ENCODE measurements at regions not wholly inside any gene's neighbourhood (a gene's known extent, or its start where the extent isn't known, plus 50 kb on each side); places are given as distances from the start of the nearest gene placed in this dataset.

DNA sequence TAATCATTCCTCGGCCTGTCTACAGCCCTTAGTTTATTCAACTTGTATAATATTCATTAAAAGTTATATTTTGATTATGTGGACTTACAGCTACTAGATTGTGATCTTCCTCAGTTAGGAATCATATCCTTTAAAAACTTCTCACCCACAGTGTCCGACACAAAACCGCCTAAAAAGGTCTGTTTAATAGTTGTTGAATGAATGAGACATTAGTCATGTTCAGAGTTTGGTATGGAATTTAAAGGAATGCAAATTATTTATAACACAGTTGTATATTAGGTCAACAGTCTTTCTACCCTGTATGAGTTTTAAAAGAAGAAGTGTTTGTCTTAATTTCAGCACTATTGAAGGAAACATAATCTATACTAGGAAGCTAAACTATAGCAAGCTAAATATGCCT, 390.0 kb downstream of the ARL4A start:
- H3K27ac ChIP-seq (ENCODE audit: low read depth, low read length) = no peak overlapping the region
- no peaks in the 10 kb centered on the region for H3K36me3 ChIP-seq (ENCODE audit: control insufficient read depth in 1 of 2, insufficient read depth in 2 of 2, low read length in 2 of 2)
- H3K4me3 ChIP-seq (ENCODE audit: low read depth in 1 of 2, low read length in 2 of 2) = no peak overlapping the region
- no peaks in the 10 kb centered on the region for H3K9me3 ChIP-seq (ENCODE audit: control insufficient read depth in 1 of 2, low read length in 2 of 2)
- no peaks in the 10 kb centered on the region for H3K4me1 ChIP-seq (ENCODE audit: control insufficient read depth in 1 of 2, insufficient read depth in 2 of 2, low read length in 2 of 2)
- no peak overlapping the region for H3K9ac ChIP-seq (ENCODE audit: low read depth in 1 of 2, low read length in 2 of 2)
- H3K27me3 ChIP-seq (ENCODE audit: control insufficient read depth in 1 of 2, insufficient read depth in 2 of 2, low read length in 2 of 2) = no peaks in the 10 kb centered on the region

DNA sequence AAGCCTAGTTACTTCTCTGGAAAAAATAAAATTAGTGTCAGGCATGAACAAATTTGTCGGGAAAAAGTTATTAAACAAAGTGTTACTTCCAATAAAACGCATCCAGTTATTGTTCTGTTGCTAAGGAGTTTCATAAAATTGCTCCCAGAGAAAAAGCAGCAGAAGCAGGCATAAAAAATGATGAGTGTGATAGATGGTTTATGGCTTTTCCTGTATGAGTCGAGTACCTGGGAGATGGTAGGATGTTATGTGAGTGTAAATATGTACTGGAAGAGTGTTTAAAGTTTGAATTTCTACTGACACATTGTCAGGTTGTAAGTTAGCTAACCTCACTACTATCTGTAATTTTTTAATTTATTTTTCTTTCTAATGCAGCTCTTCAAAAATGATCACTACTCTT, 390.7 kb downstream of the ARL4A start:
- H3K9ac ChIP-seq (ENCODE audit: low read depth in 1 of 2, low read length in 2 of 2) = no peak overlapping the region
- no peak overlapping the region for H3K4me3 ChIP-seq (ENCODE audit: low read depth in 1 of 2, low read length in 2 of 2)
- no peaks in the 10 kb centered on the region for H3K27me3 ChIP-seq (ENCODE audit: control insufficient read depth in 1 of 2, insufficient read depth in 2 of 2, low read length in 2 of 2)
- H3K9me3 ChIP-seq (ENCODE audit: control insufficient read depth in 1 of 2, low read length in 2 of 2) = no peaks in the 10 kb centered on the region
- no peak overlapping the region for H3K27ac ChIP-seq (ENCODE audit: low read depth, low read length)
- no peaks in the 10 kb centered on the region for H3K4me1 ChIP-seq (ENCODE audit: control insufficient read depth in 1 of 2, insufficient read depth in 2 of 2, low read length in 2 of 2)
- H3K36me3 ChIP-seq (ENCODE audit: control insufficient read depth in 1 of 2, insufficient read depth in 2 of 2, low read length in 2 of 2) = no peaks in the 10 kb centered on the region

DNA sequence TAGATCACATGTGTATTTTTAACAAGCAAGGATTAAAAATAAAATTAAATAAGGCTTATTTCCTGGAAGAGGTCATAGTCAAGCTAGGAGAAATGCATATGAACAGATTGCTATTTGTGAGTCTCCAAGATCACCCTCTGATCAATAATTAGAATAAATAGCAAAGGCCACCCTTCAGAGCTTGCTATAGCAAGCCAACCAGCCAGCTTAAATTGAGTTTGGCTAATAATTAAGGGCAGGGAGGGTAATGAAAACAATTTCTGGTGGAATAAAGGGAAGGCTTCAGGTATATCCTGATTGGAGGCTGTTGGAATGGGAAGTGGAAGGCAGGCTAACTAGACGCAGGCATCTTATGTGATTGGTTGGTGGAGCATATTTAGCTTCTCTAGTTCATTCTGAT, 403.5 kb downstream of the ARL4A start:
- Histone ChIP-seq H3K9me3 (ENCODE audit: control insufficient read depth in 1 of 2, low read length in 2 of 2) (no peaks in the 10 kb centered on the region), H3K36me3 (ENCODE audit: control insufficient read depth in 1 of 2, insufficient read depth in 2 of 2, low read length in 2 of 2) (no peaks in the 10 kb centered on the region), H3K27me3 (ENCODE audit: control insufficient read depth in 1 of 2, insufficient read depth in 2 of 2, low read length in 2 of 2) (no peaks in the 10 kb centered on the region), H3K4me1 (ENCODE audit: control insufficient read depth in 1 of 2, insufficient read depth in 2 of 2, low read length in 2 of 2) (peaks cover 0 to 6% of the 10 kb centered on the region in 2 donors), H3K9ac (ENCODE audit: low read depth in 1 of 2, low read length in 2 of 2) (no peak overlapping the region), H3K27ac (ENCODE audit: low read depth, low read length) (no peak overlapping the region), H3K4me3 (ENCODE audit: low read depth in 1 of 2, low read length in 2 of 2) (no peak overlapping the region)

DNA sequence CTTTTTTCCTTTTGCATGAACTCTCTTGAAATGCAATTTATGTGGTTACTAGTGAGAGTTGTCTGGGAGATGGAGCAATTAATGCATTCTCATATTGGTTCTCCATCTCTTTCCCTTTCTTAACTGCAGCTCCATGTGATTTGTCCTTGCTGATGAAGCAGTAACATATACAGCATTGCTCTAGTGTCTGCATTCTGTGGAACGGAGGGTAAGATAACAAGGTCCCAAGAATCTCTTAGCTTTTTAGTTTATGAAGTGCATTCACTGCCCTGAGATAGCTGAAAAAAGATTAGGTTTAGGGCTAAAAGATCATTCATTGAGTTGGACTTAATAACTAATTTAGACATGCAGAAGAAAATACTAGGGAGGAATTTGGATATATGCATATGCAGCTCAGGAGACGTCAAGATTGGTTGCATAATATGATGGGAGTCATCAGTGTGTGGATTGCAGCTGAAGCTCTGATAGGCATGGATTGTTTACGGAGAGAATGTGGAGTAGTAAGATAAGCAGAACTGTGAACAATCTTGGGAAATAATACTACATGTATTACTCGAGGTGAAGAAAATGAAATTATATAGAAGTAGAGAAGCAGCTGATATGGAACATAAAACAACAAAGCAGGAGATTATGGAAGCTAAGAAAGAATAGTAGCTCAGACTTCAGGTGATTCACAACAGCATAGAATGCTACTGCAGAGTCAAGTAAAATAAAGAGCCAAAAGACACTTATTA, 404.7 kb downstream of the ARL4A start:
- Histone ChIP-seq H3K27me3 (ENCODE audit: control insufficient read depth in 1 of 2, insufficient read depth in 2 of 2, low read length in 2 of 2) (no peaks in the 10 kb centered on the region), H3K4me1 (ENCODE audit: control insufficient read depth in 1 of 2, insufficient read depth in 2 of 2, low read length in 2 of 2) (peaks cover 0 to 6% of the 10 kb centered on the region in 2 donors), H3K9ac (ENCODE audit: low read depth in 1 of 2, low read length in 2 of 2) (no peak overlapping the region), H3K36me3 (ENCODE audit: control insufficient read depth in 1 of 2, insufficient read depth in 2 of 2, low read length in 2 of 2) (no peaks in the 10 kb centered on the region), H3K27ac (ENCODE audit: low read depth, low read length) (no peak overlapping the region), H3K4me3 (ENCODE audit: low read depth in 1 of 2, low read length in 2 of 2) (no peak overlapping the region), H3K9me3 (ENCODE audit: control insufficient read depth in 1 of 2, low read length in 2 of 2) (no peaks in the 10 kb centered on the region)

DNA sequence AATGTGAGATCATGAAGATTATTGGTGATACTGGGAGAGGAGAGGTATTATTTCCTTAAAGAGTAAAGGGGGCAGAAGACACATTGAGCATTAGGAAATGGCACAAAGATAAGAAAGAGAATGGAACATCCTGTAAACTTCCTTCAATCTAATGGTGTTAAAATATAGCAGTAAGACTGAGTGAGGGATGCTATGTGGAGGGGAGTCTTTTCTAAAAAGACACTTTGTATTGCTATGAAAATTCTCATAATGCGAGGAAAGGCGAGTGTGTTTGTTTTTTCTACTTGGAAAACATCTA, 405.2 kb downstream of the ARL4A start:
- Histone ChIP-seq H3K9me3 (ENCODE audit: control insufficient read depth in 1 of 2, low read length in 2 of 2) (no peaks in the 10 kb centered on the region), H3K36me3 (ENCODE audit: control insufficient read depth in 1 of 2, insufficient read depth in 2 of 2, low read length in 2 of 2) (no peaks in the 10 kb centered on the region), H3K9ac (ENCODE audit: low read depth in 1 of 2, low read length in 2 of 2) (no peak overlapping the region), H3K27me3 (ENCODE audit: control insufficient read depth in 1 of 2, insufficient read depth in 2 of 2, low read length in 2 of 2) (no peaks in the 10 kb centered on the region), H3K4me3 (ENCODE audit: low read depth in 1 of 2, low read length in 2 of 2) (no peak overlapping the region), H3K4me1 (ENCODE audit: control insufficient read depth in 1 of 2, insufficient read depth in 2 of 2, low read length in 2 of 2) (peaks cover 0 to 6% of the 10 kb centered on the region in 2 donors), H3K27ac (ENCODE audit: low read depth, low read length) (no peak overlapping the region)

DNA sequence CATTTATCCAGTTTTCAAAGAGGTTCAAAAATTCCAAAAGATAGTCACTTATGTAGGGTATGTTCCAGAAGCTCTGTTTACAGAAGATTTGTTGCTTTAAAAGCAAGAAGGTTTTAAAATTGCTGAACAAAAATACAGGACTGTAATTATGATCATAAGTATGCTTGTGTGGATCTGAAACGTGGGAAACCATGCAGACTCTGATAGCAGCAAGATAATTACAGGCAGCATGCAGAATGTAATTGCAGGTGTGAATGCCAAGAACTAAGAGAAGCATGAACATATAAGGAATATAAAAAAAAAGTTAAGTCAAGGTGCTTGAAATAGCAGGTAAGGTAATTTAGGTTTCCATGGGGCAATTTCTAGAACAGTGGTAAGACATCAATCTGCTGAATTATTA, 405.7 kb downstream of the ARL4A start:
- Histone ChIP-seq H3K27me3 (ENCODE audit: control insufficient read depth in 1 of 2, insufficient read depth in 2 of 2, low read length in 2 of 2) (no peaks in the 10 kb centered on the region), H3K36me3 (ENCODE audit: control insufficient read depth in 1 of 2, insufficient read depth in 2 of 2, low read length in 2 of 2) (no peaks in the 10 kb centered on the region), H3K4me1 (ENCODE audit: control insufficient read depth in 1 of 2, insufficient read depth in 2 of 2, low read length in 2 of 2) (peaks cover 0 to 6% of the 10 kb centered on the region in 2 donors)

DNA sequence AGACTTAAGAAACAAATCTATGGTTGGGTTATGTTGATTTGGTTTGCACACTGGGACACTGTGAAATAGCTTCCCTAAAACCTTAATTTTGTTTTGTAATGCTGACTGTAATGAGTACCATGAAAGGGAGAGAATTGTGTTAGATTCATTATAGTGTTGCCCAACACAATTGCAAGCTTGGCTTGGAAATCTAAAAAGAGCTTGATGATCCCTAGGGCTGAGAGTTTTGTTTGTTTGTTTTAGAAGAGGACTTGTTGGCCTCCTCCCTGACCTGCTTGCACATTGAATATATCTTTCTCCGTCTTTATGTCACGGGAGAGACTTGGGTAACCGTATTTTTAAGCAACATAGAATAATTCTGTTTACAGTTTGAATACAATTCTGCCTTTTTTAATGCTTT, 410.1 kb downstream of the ARL4A start:
- H3K27me3 ChIP-seq (ENCODE audit: control insufficient read depth in 1 of 2, insufficient read depth in 2 of 2, low read length in 2 of 2) = no peaks in the 10 kb centered on the region
- H3K4me1 ChIP-seq (ENCODE audit: control insufficient read depth in 1 of 2, insufficient read depth in 2 of 2, low read length in 2 of 2) = peaks cover 0 to 6% of the 10 kb centered on the region in 2 donors
- H3K9ac ChIP-seq (ENCODE audit: low read depth in 1 of 2, low read length in 2 of 2) = no peak overlapping the region
- no peaks in the 10 kb centered on the region for H3K9me3 ChIP-seq (ENCODE audit: control insufficient read depth in 1 of 2, low read length in 2 of 2)
- H3K4me3 ChIP-seq (ENCODE audit: low read depth in 1 of 2, low read length in 2 of 2) = no peak overlapping the region
- no peak overlapping the region for H3K27ac ChIP-seq (ENCODE audit: low read depth, low read length)
- H3K36me3 ChIP-seq (ENCODE audit: control insufficient read depth in 1 of 2, insufficient read depth in 2 of 2, low read length in 2 of 2) = no peaks in the 10 kb centered on the region

More for the DNA sequence above, 405.7 kb downstream of the ARL4A start:
- Histone ChIP-seq H3K27ac (ENCODE audit: low read depth, low read length) (no peak overlapping the region), H3K9me3 (ENCODE audit: control insufficient read depth in 1 of 2, low read length in 2 of 2) (no peaks in the 10 kb centered on the region), H3K4me3 (ENCODE audit: low read depth in 1 of 2, low read length in 2 of 2) (no peak overlapping the region), H3K9ac (ENCODE audit: low read depth in 1 of 2, low read length in 2 of 2) (no peak overlapping the region)

DNA sequence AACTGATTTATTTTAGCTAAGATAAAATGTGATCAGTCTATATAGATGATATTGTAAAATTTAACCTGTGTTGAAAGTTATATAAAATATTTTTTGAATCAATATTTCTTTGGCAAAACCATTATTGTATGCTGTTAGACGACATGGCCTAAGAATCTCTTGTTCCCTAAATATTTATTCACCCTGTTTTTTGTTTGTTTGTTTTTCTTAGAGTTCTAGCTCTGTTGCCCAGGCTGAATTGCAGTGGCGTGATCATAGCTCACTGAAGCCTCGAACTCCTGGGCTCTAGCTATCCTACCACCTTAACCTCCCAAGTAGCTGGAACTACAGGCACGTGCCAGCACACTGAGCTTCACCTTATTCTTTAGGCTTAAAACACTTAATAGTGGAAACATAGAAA, 410.7 kb downstream of the ARL4A start:
- Histone ChIP-seq H3K27ac (ENCODE audit: low read depth, low read length) (no peak overlapping the region), H3K27me3 (ENCODE audit: control insufficient read depth in 1 of 2, insufficient read depth in 2 of 2, low read length in 2 of 2) (no peaks in the 10 kb centered on the region), H3K9ac (ENCODE audit: low read depth in 1 of 2, low read length in 2 of 2) (no peak overlapping the region), H3K9me3 (ENCODE audit: control insufficient read depth in 1 of 2, low read length in 2 of 2) (no peaks in the 10 kb centered on the region), H3K36me3 (ENCODE audit: control insufficient read depth in 1 of 2, insufficient read depth in 2 of 2, low read length in 2 of 2) (no peaks in the 10 kb centered on the region), H3K4me3 (ENCODE audit: low read depth in 1 of 2, low read length in 2 of 2) (no peak overlapping the region), H3K4me1 (ENCODE audit: control insufficient read depth in 1 of 2, insufficient read depth in 2 of 2, low read length in 2 of 2) (peaks cover 0 to under 1% of the 10 kb centered on the region in 2 donors)

DNA sequence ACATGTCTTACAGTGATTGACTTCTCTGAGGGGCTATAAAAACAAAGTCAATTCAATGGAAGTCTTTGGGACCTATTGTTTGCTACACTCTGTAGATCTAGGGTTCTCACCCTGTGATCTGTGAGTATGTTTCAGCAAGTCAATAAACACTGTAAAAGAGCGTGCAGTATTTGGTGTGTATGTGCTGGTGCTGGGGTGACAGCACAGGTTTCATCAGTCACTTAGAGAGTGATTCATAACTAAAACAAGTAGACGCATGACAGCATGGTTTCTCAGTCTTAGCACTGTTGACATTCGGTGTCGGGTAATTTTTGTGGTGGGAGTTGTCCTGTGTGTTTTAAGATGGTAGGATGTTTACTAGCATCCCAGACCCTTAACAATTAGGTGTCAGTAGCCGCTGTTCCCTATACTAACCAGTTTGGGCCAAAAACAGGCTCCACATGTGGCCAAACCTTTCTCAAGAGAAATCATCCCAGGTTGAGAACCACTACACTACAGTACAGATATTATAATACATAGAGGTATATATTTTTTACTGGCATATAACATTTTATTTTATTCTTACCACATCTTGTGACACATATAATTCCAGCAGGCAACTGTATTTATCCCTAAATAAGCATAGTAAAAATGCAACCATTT, 411.8 kb downstream of the ARL4A start:
- no peak overlapping the region for H3K4me3 ChIP-seq (ENCODE audit: low read depth in 1 of 2, low read length in 2 of 2)
- H3K36me3 ChIP-seq (ENCODE audit: control insufficient read depth in 1 of 2, insufficient read depth in 2 of 2, low read length in 2 of 2) = no peaks in the 10 kb centered on the region
- no peaks in the 10 kb centered on the region for H3K9me3 ChIP-seq (ENCODE audit: control insufficient read depth in 1 of 2, low read length in 2 of 2)
- no peaks in the 10 kb centered on the region for H3K27me3 ChIP-seq (ENCODE audit: control insufficient read depth in 1 of 2, insufficient read depth in 2 of 2, low read length in 2 of 2)
- H3K9ac ChIP-seq (ENCODE audit: low read depth in 1 of 2, low read length in 2 of 2) = no peak overlapping the region
- no peaks in the 10 kb centered on the region for H3K4me1 ChIP-seq (ENCODE audit: control insufficient read depth in 1 of 2, insufficient read depth in 2 of 2, low read length in 2 of 2)
- H3K27ac ChIP-seq (ENCODE audit: low read depth, low read length) = no peak overlapping the region

DNA sequence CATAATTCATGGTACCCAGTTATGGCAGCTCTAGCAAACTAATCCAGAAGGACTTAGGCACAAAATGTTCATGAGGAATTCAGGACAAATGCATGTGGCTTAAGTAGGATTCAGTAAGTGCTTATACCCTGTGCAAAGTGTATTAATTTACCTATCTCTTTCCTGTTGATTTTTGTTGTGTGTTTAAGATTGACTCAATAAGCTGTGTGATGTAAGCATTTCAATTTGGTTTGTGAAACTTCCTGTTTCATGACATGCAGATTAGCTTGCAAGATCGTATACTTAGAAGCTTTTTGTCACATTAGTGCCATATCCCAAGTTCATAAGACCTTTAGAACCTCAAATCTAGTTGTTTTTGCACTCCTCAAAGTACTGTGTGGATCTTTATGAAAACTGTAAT, 416.7 kb downstream of the ARL4A start:
- Histone ChIP-seq H3K4me3 (ENCODE audit: low read depth in 1 of 2, low read length in 2 of 2) (no peak overlapping the region), H3K9ac (ENCODE audit: low read depth in 1 of 2, low read length in 2 of 2) (no peak overlapping the region), H3K27ac (ENCODE audit: low read depth, low read length) (no peak overlapping the region), H3K27me3 (ENCODE audit: control insufficient read depth in 1 of 2, insufficient read depth in 2 of 2, low read length in 2 of 2) (no peaks in the 10 kb centered on the region), H3K4me1 (ENCODE audit: control insufficient read depth in 1 of 2, insufficient read depth in 2 of 2, low read length in 2 of 2) (no peaks in the 10 kb centered on the region), H3K36me3 (ENCODE audit: control insufficient read depth in 1 of 2, insufficient read depth in 2 of 2, low read length in 2 of 2) (no peaks in the 10 kb centered on the region), H3K9me3 (ENCODE audit: control insufficient read depth in 1 of 2, low read length in 2 of 2) (no peaks in the 10 kb centered on the region)

All from duodenal mucosa (tissue), 2 donors.